ENCODE measurements at regions not wholly inside any gene's neighbourhood (a gene's known extent, or its start where the extent isn't known, plus 50 kb on each side); places are given as distances from the start of the nearest gene placed in this dataset.

DNA sequence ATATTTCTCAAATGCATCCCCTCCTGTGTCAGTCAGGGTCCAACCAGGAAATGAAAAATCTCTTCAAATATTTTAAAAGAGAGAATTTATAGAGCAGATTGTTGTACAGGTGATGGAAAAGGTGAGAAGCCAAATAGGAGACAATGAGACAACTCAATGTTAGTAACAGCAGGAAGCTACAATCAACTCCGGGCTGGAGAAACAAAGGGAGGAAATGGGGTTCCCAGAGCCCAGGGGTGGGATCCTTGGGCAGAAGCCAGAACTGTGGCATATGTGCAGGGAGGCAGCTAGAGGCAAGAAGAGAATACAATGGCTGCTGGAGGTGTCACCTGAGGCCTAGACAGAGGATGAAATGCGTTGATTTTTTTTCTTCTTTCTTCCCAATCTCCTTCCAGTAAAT lies 361.8 kb upstream of the ACTBL2 start:
- DNase-seq (ENCODE audit: low read depth, low spot score), result no peak

DNA sequence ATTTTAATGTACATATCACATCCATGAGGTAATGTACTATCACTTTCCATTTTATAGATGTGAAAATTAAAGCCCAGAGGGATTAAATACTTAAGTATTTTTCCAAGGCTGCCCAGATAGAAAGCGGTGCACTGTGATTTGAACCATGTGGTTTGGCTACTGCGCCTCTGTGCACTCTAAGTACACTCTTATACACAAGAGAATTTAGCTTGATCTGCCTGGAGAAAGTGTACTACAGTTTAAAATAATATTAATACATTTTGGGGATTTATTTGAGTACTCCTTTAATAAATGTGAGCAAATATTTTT lies 360.4 kb upstream of the ACTBL2 start:
- no peak for DNase-seq (ENCODE audit: low read depth, low spot score)

- no peak for DNase-seq (ENCODE audit: low read depth, low spot score)
Observed at GRCh38 chr5:57842364-57843058, 359.9 kb upstream of the ACTBL2 start.

GRCh38 chr5:57841676-57842363 lies 359.2 kb upstream of the ACTBL2 start:
- DNase-seq (ENCODE audit: low read depth, low spot score), result peak; percentile 85

DNA sequence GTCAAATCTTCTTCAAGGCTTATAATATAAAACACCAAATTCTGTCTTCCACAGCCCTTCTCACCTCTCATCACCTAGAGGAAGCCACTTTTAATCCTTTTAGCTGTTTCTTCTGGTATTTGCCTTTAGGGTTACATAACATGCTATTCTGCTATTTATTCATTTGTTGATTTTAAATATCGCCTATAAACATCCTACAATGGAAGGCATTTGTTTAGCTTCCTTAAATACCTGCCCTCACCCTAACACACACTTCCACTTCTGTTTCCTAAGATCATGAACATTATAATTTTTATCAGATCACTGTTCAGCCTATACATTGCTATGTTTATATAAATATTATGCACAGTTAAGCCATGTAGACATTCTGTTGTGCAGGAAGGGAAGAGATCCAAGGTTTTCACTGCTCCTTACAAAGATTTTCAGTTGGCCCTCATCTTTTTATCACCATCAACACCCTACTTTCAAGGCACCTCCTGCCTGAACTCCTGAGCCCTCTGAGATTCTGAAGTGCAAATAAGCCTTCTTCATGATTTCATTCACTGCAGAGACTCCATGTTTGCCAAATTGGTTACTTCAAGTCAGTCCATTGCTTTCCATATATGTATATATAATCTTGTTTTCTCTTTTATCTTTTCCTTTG lies 356.9 kb upstream of the ACTBL2 start:
- no peak for DNase-seq (ENCODE audit: low read depth, low spot score)

- no peak for DNase-seq (ENCODE audit: low read depth, low spot score)
Observed at GRCh38 chr5:57839025-57839424, 356.4 kb upstream of the ACTBL2 start.

DNA sequence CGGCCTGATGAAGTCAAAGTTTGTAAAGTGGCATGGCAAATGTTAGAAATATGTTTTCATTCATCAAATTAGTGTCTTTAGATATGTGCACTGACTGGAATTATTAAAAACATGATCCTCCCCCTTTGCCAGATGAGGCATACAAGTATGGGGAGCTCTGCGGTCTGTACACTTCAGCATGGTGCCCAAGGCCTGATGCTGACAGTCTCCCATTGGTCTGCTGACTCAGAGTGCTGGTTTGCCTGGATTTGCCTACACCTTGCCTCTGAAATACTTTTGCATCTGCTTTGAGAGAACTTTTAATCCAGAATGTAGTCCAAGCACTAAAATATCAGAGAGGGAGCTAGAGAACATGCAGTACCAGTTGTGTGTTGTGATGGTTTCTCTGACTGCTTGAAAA lies 354.3 kb upstream of the ACTBL2 start:
- no peak for DNase-seq (ENCODE audit: low read depth, low spot score)

GRCh38 chr5:57836331-57836730 lies 353.7 kb upstream of the ACTBL2 start:
- DNase-seq (ENCODE audit: low read depth, low spot score), result no peak

DNA sequence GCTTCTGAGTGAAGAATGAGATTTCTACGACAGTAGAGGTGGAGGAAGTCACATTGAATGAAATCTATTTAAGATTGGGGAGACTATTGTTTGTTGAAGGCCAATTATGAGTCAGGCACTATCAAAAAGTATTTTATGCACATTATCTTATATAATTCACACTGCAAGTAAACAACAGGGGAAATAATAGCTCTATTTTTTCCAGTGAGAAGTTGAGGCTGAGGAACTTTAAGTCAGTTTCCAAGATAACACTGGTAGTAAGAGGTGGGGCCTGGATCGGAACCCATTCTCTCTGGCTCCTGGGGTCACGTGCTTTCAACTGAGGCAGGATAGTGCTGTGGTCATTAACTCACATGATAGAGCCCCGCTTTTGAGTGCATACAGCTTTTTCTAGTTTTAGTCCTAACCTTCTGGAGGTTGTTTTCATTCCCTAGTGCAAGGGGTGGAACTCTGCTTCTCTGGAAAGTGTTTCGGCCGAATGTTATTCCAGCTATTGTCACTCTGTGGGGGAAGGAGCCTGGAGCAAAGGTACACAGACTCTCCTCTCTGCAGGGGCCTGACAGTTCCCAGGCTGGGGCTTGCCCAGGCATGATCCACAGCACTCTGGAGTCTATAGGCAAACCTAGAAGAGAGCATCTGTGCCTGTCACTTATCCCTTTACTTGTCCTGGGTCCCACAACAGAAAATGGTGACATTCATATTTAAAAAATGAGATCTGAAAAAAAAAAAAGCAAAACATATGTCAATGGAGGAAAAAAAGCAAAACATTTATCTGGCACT lies 352.4 kb upstream of the ACTBL2 start:
- DNase-seq (ENCODE audit: low read depth, low spot score), result peak; percentile 80

DNA sequence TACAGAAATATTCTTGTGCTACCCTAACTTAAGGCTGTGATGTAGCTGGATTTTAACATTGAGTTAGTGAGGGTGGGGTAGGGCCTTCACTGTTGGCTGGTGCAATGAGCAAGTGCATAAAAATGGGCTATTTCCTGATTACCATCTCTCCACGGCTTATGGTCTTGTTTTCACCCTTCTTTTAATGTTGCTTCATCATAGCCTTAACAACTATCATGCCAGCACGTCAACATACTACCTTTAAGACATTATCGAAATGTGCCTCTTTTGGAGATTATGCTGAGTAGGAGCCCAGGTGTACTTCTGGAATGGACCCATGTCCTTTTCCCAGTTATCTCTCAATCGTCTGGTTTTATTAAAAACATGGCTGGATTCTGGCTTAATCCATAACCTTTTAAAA lies 350.9 kb upstream of the ACTBL2 start:
- no peak for DNase-seq (ENCODE audit: low read depth, low spot score)

GRCh38 chr5:57832875-57833274 lies 350.3 kb upstream of the ACTBL2 start:
- no peak for DNase-seq (ENCODE audit: low read depth, low spot score)

DNA sequence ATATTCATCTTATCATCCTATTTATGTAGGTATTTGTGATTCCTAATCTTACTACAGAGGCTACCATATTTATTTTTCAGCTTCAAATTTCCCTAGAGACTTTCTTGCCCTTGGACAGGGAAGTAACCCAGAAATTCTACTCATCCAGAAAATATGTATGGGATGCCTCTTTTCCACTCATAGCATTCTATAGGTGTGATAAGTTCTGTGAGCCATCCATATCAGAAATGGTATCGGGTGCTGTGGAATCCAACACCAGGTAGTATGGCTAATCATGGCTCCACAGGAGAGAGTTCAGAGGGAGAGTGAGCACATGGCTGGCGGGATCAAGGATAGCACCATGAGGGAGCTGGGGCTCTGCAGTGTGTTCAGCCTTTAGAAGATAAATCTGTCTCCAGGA lies 349.3 kb upstream of the ACTBL2 start:
- DNase-seq (ENCODE audit: low read depth, low spot score), result no peak

DNA sequence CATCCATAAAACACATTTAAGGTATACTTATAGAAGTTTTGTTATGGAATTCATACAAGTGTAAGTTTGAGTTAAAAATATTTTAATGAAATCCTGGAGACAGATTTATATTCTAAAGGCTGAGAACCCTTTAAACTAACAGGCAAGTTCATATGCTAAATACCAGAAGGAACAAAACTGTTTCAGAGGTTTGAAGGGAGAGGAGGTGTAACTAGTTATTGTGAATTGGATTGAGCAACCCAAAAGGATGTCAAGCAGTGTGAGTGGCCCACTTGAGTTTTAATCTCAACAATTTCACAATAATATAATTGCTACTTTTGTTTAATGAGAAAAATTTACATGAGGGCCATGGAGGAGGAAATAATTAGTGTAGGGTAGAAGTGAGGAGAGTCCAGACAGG lies 348.5 kb upstream of the ACTBL2 start:
- DNase-seq (ENCODE audit: low read depth, low spot score), result no peak

GRCh38 chr5:57828221-57828620 lies 345.6 kb upstream of the ACTBL2 start:
- DNase-seq (ENCODE audit: low read depth, low spot score), result no peak

DNA sequence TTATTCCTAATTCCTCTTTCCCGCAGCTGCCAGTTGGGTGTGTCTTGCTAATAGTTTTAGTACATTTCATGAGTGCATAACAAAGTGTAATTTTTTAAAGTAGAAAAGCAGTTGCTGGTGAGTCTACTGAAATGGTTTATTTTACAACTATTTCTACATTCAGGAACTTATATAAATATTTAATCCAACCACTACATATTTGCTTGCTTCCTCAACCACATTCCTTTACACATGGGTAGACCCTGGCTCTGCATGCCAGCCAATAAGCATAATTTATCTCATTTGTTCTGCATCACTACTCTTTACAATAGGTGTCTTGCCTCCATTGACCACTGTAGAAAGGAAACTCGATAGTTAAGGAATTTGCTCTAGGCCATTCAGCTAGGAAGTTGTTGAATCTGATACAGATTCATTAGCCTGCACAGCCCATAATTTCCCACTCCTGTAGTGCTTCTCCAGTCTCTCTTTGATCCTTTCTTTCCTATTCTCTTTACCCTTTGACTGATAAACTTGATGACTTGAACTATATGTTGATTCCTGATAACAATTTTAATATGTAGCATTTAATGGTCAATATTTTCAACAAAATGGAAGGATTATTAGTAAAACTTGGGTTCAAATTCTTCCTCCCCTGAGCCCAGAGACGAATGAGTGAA lies 342.5 kb upstream of the ACTBL2 start:
- no peak for DNase-seq (ENCODE audit: low read depth, low spot score)

DNA sequence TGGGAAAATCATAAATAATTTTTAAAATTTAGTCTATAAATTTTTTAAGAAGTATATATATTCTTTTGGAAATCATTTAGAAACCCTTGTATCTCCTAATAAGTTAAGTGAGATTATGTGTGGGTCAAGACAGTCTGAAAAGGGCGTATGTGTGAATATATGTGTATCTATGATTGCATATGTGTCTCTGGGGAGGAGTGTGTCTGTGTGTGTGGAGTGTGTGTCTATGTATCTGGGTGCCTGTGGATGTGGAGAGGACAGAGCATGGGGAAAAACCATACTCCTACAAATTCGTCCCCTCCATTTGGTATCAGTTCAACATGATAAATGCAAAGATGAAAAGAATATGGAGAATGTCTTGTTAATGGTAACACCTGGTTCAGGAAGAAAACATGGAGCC lies 342.0 kb upstream of the ACTBL2 start:
- no peak for DNase-seq (ENCODE audit: low read depth, low spot score)

DNA sequence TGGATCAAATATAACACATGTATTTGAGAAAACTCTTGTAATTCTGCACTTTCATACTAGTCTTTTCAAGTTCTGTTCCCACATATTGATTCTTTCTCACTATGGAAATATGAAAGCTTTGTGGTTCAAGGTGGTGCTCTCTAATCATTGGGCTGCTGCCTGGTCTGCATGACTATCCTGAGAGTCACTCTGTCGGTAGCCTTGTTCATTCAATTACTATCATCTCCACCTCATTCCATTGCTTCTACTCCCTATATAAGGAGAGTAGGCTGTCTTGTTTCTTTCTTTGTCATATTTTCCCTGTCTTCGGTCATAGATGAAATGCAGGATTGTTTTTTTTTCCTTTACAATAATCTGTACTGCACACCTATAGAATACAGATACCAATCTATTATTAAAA lies 341.4 kb upstream of the ACTBL2 start:
- no peak for DNase-seq (ENCODE audit: low read depth, low spot score)

DNA sequence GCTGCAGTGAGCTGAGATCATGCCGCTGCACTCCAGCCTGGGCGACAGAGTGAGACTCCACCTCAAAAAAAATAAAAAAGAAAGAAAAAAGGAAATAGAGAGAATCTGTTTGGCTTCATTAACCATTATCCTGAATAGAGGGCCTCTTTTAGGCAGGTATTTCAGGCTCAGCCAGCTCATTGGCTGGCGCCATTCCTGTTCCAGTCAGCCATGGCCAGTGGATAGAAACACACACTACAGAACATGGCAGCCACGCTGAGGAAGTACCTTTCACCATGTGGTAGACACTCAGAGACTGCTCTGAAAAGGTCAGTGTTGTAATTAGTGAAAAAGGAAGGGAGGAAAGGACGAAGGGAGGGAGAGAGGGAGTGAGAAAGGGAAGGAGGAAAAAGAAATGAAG lies 340.0 kb upstream of the ACTBL2 start:
- DNase-seq (ENCODE audit: low read depth, low spot score), result no peak

DNA sequence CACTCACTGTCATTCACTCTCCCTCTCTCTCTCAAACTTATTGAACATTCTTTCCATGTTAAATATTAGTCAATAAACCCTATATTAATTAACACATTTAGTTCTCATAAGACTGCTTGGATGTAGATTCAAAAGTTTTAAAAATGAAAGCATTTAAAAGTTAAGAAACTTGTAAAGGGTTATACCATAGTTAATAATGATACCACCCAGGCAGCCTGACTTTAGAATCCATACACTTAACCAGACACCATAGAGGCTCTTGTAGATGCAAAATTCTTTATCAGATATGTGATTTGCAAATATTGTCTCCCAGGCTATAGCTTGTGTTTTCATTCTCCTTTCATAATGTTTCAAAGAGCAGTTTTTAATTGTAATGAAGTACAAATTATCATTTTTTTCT lies 335.8 kb upstream of the ACTBL2 start:
- DNase-seq (ENCODE audit: low read depth, low spot score), result no peak

- no peak for DNase-seq (ENCODE audit: low read depth, low spot score)
Observed at GRCh38 chr5:57817924-57818323, 335.3 kb upstream of the ACTBL2 start.

- no peak for DNase-seq (ENCODE audit: low read depth, low spot score)
Observed at GRCh38 chr5:57817001-57817453, 334.4 kb upstream of the ACTBL2 start.

DNA sequence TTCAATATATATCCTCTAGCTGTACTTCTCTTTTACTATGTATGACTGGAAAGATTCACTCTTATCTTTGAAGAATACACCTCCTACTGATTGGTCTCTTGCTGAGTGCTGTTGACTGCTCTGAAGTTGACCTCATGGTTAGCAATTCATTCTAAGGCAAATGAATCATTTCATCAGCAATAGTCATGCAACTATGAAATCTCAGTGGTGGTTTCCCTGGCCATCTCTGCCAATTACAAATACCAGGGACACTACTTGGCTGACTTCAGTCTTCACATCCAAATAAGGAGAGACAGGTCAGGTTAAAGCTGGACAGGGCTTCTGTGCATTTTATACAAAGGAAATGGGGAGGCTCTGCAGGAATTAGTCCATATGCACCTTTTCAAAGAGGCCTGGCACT lies 333.5 kb upstream of the ACTBL2 start:
- no peak for DNase-seq (ENCODE audit: low read depth, low spot score)

All from ELF-1 (cell line).